GM19023 (cell line): ENCODE measurements at regions not wholly inside any gene's neighbourhood (a gene's known extent, or its start where the extent isn't known, plus 50 kb on each side); places are given as distances from the start of the nearest gene placed in this dataset.
"Not testable (repeated sequence)": the region's sequence is repeated elsewhere in the genome, so short reads cannot be mapped to it uniquely, and the experiment has no call there.

Experiments used
- ATAC-seq: cut with Tn5 transposase; IDR thresholded peaks from one replicate; pipeline ENCODE4 v1.9.1; 2021; ENCODE audit warnings: mild to moderate bottlenecking, moderate library complexity; ENCODE audit not compliant: unreplicated experiment

DNA sequence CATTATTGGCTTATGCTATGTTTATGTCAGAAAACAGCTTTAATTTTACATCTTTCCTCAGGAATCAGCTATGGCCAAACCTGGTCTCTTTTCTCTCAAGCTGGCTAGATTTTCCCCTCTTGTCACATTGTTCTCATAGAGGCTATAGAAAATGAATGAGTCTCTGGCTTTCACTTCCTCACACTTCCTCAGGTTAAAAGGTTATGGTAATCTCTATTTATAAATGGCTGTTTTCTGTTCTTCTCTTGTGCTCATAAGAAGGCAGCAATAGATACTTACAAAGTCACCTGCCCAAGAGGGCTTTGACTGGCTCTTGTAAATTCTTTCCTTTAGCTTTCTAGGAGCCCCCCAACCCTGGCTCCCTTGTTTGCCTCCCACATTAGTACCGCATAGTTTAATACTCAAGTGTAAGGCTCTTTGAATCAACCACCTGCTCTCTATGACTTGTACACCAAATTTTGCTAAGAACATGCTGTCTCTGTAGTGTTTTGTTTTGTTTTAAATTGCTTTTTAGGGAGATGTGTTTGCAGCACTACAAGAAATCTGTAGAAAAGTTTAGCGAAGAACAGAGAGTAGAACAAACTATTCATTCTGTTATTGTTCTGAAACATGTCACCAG lies 897.4 kb upstream of the CITED2 start:
- peak; percentile 99 for ATAC-seq

DNA sequence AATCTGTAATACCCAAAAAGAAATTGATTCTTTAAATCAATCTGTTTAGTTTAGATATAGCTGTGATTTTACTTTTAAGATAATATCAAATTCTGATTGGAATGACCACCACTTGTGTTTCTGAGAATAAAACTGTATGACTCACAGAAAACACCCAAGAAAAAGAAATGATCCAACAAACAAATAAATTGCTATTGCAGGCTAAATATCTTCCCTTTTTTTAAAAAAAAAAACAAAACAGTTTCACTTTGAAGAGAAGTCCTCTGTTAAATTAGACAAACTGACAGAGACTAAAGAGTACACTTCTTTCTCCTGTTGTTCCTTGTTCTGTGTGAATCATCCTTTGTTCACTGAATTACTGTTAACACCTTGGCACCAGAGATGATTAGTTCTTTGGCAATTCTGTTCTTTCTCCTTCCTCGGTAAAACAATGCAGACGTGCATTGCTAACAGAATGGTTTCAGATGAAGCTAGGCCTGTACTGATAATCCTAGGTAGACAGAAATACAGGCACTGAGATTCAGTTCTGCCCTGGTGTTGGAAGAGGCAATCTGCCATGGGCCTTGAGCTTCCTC lies 895.2 kb upstream of the CITED2 start:
- no peak for ATAC-seq

DNA sequence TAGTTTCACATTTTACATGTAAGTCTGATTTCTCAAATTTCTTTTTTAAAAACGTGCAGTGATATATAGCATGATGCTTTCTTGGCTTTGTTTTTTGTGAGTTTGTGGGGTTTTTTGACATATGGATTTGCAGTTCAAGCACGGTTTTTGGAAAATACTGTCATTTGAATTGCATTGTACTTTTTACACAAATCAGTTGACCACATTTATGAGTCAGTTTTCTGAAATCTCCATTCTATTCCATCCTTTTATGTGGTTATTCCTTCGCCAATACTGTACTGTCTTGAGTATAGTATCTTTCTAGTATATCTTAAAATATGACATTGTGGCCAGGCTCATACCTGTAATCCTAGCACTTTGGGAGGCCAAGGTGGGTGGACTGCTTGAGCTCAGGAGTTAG lies 890.0 kb upstream of the CITED2 start:
- ATAC-seq: no peak

DNA sequence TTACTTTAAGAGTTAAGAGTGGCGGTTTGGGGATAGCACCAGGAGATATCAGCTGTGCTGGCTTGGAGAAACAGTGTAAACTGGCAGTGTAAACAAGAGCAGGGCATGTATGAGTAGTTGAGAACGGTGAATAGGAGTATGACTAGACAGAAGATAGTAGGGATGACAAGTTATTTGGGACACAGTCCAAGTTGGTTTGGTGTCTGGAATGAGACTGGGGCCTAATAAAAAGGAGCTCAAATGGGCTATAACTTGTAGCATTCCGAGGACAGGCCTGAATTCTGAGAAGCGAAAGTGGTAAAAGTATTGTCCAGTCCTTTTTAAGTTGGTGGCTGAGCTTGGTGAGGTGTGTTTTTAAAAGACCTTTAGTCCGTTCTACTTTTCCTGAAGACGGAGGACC lies 883.9 kb upstream of the CITED2 start:
- ATAC-seq: not testable (repeated sequence)

DNA sequence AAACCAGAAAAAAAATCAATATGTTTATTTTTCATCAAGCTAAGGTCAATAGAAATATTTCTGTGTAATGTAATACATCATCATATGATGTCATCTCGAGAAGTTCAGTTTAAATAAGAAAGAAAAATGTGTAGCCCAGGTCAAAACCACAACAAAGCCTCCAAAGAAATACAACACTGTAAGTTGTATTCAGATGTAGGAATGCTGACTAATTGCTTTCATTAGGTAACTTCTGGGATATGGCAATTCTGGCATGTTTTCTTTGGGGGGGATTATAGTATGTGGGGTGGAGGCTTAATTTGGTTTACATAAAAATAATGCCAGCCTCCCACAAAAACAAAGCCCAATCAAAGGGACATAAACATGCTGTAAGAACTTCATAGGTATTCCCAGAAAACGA lies 881.8 kb upstream of the CITED2 start:
- no peak for ATAC-seq

DNA sequence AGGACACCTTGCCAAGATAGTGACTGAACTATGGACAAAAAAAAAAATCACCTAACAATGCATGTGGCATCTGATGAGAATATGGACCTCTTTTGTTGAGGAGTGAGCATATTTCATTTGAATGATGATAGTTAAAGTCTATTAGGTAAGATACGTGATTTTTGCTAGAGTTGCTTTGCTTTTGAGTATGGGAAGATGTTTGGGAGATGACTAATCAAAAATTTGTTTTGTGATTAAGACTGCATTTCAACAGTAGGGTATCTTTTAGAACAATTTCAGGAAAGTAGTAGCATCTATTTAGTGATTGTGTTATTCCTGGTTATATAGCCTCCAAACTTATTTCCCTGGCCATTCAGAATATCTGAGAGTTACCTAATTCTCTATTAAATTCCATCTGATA lies 878.6 kb upstream of the CITED2 start:
- ATAC-seq: no peak

DNA sequence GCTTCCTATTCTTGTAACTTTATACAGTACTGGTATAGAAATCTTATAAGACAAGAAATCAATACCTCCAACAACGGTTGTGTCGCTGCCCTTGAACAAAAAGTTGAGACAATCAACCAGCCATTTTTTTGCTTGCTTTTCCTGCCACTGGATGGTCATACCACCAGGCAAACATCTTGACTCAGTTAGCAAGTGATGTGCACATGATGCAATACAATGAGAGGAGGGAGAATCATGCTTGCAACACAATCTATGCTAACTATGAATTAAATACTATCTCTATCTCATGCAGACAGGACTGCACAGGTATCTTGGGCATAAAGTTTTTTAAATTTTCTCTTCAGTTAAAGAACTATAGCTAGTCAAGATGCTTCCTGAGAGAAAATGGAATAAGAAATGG lies 877.7 kb upstream of the CITED2 start:
- no peak for ATAC-seq

DNA sequence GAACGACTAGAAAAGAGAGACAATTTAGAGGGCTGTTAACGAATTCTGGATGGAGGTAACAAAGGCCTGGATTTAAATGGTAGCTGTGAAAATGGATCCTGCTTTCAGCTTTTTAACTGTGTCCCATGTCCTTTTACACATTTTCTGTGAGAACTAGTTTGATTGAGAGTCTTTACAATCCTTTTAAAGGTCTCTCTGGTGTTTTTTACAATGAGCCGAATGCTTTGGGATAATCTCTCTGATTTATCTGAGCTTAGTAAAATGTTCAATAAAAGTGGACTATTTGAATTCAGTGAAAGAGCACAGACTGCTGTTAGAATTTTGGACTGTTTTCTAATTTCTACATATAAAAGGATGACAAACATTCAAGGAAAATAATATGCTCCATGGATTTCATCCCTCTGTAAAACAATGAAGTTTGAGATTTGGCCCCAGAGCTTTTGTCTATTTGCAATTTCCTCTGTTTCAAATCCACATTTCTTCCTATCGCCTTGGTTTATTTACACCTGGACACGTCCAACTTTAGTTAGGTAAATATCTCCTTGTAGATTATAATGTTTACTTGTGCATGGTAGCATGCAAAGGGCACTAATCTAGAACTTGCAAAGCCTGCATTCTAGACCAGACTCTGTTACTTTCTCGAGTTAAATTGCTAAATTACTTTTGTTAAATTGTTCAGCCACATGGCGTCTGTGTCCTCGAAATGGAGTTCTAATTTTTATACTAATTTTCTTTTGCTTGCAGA lies 871.0 kb upstream of the CITED2 start:
- ATAC-seq: no peak

DNA sequence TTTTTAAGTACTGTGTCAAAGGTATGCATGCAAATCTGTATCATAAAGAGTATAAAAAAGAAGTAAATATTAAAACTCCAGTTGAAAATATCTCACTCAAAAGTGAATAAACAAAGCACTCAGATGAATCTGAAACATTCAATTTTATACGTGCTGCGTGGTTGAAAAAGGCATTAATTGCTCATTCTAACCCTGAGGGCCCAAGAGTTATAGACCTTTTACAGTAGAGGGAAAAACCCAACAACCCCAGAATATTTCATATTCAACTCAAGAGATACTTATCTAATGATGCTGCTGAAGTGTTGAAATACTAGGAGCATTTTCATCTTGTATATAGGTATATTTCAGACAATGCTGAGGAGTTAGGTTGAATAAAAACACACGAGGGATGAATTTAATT lies 862.8 kb upstream of the CITED2 start:
- no peak for ATAC-seq

DNA sequence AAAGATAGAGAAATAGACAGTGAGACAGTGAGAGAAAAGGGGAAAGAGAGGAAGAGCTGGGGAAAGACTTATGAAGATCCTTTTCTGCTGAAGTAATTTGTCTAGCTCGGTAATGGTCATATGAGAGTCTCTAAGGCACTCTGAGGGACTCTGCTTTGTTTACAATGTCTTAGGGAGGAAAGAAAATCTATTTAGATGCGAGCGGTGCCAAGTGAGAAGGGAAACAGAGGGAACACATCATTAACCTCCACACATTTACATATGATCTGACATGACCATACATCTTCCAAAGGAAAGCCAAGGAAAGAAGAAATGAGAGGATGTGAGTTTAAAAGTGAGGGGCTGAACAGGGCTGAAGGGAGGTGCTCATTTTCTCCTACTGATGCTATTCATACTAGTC lies 862.3 kb upstream of the CITED2 start:
- ATAC-seq: no peak

DNA sequence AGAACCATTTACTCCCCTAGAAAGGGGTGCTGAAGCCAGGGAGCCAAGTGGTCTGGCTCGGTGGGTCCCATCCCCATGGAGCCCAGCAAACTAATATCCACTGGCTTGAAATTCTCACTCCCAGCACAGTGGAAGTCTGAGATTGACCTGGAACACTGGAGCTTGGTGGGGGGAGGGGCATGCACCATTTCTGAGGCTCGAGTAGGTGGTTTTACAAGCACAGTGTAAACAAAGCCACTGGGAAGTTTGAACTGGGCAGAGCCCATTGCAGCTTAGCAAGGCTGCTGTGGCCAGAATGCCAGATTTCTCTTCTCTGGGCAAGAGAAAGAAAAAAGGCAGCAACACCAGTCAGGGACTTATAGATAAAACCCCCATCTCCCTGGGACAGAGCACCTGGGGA lies 855.8 kb upstream of the CITED2 start:
- ATAC-seq: no peak

DNA sequence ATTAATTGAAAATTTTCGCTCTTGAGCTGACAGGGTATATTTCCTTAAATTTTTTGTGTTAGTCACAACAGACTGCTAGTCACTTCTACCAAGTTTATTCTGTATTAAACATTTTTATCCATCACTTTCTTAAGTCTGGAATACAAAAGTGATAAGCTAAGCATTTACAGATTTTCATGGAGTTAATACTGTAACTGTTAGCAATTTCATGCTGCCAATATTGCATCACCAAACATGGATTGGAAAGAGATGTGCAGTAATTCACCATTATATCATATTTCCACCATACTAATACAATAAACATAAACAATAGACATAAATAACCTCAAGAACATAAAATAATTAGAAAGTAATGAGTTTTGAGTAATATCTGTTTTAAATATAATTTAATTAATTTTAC lies 854.0 kb upstream of the CITED2 start:
- no peak for ATAC-seq

DNA sequence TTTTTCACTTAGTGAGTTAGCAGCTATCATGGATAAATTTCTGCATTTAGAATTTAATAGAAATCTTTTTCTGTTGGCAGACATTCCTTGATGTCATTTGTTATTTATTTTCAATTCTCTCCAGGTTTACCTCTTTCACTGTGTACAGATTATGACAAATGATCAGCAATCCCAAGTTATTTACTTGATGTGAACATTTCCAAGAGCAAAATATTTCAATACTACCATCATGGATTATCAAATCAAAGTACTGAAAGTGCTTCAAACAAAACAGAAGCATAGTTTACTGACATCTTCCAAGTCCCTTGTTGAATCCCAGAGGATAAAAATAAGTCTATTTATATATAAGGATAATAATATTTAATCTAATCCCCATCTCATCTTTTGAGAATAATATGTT lies 852.2 kb upstream of the CITED2 start:
- ATAC-seq: no peak

DNA sequence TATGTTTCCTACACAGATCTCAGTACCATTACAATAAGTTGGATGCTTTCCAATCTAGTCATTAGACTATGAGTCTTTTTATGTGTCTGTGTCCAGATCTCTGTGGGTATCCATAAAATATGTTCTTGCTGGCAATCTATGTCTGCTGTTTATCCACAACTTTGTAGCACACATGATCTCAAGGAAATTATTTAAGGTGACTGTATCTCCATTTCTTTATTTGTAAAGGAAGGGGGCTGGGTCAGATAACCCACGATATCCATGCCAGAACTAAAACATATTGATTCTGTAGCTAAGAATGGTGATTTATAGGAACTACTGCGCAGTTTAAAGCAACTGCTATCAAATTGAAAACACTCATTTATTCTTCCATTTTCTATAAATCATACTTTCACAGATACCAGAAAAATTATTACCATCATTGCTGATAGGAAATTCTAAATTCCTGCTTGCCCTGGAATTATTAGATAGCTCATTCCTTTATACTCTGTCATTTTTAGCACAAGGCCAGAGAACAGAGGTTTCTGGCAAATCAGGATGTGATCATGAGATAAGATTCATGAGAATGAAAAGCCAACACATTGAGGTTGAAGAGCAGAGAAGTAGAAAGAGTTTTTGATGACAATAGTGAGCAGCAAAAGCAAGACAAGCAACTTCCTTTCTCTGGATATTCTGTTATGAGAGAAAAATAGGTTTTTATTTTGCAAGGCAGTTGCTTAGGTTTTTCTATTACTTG lies 851.4 kb upstream of the CITED2 start:
- ATAC-seq: no peak

DNA sequence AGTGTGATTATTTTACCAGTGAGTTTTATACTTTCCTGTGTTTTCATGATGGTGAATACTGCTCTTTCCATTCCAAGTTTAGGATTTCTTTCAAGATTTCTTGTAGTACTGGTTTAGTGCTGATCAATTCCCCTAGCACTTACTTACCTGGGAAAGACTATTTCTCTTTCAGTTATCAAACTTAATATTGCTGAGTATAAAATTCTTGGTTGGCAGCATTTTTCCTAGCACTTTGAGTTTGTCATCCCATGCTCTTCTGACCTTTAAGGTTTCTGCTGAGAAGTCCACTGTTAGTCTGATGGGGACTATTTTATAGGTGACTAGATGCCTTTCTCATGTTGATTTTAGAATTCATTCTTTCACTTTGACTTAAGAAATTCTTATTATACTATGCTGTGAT lies 842.8 kb upstream of the CITED2 start:
- ATAC-seq: no peak

DNA sequence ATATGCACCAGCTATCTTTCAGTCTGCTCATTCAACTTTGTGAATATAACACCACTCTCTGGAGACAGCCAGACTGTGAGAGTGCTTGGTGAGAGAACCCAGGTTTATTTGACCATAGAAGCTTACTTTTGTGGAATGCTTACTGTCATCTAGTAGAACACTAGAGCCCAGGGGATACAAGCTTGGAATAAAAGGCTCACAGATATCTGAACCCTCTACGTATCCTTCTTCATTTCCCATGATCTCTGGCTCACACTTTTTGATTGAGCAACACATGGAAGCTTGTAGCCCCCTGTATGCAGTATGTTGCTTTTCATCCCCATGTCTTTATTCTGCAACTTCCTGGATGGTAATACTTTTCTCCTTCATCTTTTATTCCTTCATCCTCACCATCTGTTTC lies 835.3 kb upstream of the CITED2 start:
- ATAC-seq: no peak

DNA sequence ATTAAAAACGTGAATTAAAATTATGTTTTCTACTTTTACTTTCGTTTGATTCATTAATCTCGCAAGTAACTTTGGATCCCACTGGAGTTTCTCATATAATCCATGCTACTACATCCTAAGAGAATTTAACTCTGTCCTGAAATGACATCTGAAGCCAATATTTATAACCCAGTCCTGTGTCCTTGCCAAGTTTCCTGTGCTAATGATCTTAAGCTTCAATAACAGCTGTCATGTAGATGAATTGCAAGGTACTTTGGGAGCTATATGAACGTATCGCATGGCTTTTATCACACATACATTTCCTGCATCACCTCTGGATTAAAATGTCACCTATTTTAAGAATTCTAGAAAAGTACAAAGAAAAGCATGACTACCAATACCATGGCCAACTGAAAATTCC lies 833.8 kb upstream of the CITED2 start:
- no peak for ATAC-seq

DNA sequence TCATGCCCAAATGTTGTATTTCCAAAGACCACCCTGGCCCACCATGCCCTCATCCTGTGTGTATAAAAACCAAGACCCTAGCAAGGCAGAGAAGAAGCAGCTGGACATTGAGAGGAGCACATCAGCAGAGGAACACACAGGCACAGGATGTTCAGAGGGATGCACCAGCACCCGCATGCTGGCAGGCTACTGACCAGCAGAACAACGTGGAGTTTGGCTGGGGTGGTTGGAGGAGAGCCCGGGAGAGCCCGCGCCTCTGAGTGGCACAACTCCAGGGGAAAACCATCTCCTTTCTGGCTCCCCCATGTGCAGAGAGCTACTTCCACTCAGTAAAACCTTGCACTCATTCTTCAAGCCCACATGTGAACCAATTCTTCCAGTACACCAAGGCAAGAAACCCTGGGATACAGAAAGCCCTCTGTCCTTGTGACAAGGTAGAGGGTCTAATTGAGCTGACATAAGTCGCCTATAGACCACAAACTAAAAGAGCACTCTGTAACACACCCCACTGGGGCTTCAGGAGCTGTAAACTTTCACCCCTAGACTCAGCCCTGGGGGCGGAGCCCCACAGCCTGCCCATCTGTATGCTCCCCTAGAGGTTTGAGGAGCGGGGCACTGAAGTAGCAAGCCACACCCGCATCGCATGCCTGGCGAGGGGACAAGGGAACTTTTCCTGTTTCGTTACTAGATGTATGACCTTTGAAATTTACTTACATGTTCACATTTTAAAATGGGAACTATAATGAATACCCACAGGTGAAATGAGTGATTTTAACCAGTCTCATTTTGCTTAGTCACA lies 831.5 kb upstream of the CITED2 start:
- no peak for ATAC-seq

DNA sequence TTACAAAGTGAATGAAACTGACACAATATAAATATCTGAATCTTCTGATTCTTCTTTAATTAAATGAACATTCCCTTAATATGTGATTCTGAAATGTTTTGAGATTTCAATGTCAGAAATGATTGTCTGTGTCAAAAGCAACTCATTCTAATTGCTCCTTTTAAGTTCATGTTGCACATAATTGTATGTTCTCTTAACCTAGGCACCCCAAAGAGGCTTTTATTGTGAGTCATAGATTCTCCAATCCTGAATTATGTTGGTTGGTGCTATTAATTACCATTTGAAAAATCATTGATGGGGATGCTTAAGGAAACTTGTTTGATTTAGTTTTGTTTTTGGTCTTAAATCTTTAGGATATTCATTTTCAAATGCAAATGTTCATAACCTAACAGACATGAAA lies 829.7 kb upstream of the CITED2 start:
- ATAC-seq: no peak

DNA sequence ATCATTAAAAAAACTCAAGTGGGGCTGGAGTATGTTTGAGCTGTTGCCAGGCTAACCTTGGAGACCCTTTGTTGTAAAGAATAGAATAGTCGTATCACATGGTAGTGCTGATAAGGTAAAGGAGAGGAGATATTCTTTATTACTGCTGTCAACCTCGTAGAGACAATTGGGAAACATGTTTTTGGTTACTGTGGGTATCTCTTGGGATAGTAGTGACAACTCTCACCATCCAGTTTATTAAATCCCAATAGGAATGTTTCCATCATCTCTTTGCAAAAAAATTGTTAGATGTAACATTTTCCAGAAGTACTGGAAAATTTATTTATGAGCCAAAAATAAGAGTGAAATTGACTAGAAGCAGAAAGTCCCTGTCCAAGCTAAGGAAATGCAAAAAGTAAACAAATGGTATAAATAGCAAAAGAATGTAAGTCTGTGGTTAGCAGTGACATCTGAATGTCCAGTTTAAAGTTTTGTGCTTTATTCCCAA lies 829.3 kb upstream of the CITED2 start:
- no peak for ATAC-seq

DNA sequence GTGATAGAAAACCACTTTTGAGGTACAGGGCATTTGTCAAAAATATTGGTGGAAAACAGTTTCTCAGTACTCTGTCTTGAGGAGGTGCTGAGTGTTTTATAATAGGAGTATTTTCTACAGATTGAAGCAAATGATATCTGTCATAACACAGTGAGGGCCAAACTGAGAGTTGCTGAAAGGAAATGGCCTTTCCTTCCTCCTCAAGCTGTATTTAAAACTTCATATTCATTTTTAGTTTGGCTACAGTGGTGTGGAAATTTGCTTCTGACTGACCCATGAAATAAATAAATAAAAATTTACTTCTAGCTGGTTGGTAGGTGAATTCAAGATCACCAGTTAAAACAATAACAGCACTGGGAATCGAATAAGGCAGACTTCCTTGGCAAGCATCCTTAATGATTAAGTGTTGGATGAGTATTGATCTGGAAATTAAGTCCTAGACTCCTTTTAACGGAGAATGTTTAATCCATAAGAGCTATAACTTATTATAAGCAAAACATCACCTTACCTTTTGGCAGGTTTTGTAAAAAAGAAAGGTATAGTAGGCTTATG lies 828.6 kb upstream of the CITED2 start:
- ATAC-seq: no peak
